ENCODE measurements at regions not wholly inside any gene's neighbourhood (a gene's known extent, or its start where the extent isn't known, plus 50 kb on each side); places are given as distances from the start of the nearest gene placed in this dataset.

DNA sequence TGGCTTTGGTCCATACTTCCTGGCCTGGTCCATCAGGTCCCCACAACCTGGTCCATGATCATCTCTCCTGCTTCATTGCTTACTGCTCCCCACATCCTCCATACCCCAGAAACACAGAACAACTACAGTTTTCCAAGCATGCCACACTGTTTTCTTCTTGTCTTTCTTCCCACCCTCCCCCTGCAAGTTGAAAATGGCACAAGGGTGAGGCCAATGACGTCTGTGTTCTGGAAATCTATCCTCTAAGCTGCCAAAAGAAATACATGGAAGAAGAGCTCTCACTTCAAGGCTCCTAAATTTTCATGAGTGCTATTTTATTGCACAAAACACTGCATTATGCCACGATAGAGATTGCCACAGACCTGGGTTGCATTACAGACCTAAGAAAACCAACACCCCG is 404.4 kb downstream of the VPS13C start:
- TF ChIP-seq CTCF (IDR thresholded peaks at IDR 0.05) = no peak
- intact Hi-C loops (cut with DNase I) = no loop called here
- Histone ChIP-seq H3K4me3 (no peak overlapping the region), H3K36me3 (no peaks in the 10 kb centered on the region), H3K4me1 (no peaks in the 10 kb centered on the region), H3K27ac (no peak overlapping the region), H3K9me3 (no peaks in the 10 kb centered on the region), H3K27me3 (no peaks in the 10 kb centered on the region)
- no peak for ATAC-seq
- no peak for DNase-seq

DNA sequence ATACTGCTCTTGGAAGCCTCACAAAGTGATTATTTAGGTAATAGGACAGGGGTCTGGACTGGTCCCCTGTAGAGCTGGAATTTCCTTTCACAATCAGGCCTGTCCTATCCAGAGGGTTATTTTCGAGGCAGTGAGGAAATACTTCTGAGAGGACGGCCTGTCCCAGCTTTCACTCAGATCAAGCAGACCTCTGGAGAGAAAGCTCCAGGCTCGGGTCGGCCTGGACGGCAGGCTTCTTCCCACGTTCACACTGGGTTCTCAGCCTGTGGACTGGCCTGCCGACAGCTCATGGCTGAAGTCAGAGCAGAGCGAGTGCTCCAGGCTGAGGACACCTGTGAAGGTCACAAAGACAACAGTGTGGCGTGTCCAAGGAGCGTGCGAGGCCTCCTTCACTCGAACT is 405.3 kb downstream of the VPS13C start:
- Histone ChIP-seq H3K27me3 (no peaks in the 10 kb centered on the region), H3K27ac (no peak overlapping the region), H3K9me3 (no peaks in the 10 kb centered on the region), H3K4me3 (no peak overlapping the region), H3K4me1 (no peaks in the 10 kb centered on the region), H3K36me3 (no peaks in the 10 kb centered on the region)
- ATAC-seq (peak; percentile 33), DNase-seq (peak in 1 of 4 donors; percentile 36)
- TF ChIP-seq CTCF (IDR thresholded peaks at IDR 0.05) = no peak
- intact Hi-C loops (cut with DNase I) = no loop called here

DNA sequence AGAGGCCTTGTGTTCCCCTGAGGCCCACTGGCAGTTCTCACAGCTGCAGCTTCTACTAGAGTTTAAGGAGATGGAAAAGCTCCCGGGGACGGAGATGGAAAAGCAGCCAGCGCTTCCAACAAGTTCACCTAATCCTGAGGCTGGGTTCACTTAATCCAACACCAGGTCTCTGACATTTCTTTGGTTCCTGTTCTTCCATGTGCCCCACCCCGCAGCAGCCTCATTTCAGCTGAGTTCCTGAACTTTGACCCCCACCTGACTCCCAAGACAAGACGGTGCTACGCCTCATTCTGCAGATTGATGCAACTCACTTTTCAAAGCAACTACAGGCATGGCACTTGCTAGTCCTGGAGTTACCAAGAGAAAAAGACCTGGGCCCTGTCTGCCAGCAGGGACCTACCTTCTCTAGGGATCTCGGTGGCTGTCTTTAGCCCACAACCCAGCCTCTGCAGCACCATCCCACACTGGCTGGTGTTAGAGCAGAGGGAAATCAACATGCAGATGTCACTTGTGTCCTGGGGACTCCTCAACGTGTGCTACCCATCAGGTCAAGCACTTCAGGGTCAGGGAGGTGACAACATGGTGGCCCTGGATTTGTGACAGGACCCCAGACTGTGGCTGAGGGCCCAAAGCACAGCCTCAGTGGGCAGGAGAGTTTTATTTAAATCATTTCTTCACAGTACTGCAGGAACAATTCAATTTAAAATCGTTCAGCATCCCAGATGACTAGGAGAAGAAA is 406.1 kb downstream of the VPS13C start:
- DNase-seq (no peak), ATAC-seq (no peak)
- no peaks in the 10 kb centered on the region for H3K9me3 ChIP-seq
- H3K27ac ChIP-seq = no peak overlapping the region
- no peaks in the 10 kb centered on the region for H3K27me3 ChIP-seq
- no peaks in the 10 kb centered on the region for H3K4me1 ChIP-seq
- no peak overlapping the region for H3K4me3 ChIP-seq
- H3K36me3 ChIP-seq = no peaks in the 10 kb centered on the region
- intact Hi-C loops (cut with DNase I) = no loop called here
- TF ChIP-seq CTCF (IDR thresholded peaks at IDR 0.05) = no peak

DNA sequence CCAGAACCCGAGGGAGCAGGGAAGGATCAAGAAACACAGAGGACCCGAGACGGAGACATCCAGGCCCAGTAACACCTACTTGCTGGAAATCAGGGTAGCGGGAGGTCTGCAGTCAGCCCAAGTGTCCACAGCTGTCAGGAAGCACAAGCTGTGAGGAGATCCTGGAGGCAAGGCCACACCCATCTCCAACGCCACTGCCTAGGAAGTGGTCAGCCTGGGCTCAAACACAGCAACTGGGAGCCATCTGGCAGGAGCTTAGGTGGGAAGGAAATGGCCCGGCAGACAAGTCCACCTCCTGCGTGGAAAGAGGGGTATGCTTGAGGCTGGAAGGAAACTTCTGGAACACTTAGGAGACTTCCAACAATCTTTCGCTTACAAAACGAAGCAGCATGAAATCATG is 407.1 kb downstream of the VPS13C start:
- no peak overlapping the region for H3K4me3 ChIP-seq
- TF ChIP-seq CTCF (IDR thresholded peaks at IDR 0.05) = no peak
- intact Hi-C loops (cut with DNase I) = no loop called here
- H3K4me1 ChIP-seq = no peaks in the 10 kb centered on the region
- no peaks in the 10 kb centered on the region for H3K36me3 ChIP-seq
- no peaks in the 10 kb centered on the region for H3K9me3 ChIP-seq
- H3K27me3 ChIP-seq = no peaks in the 10 kb centered on the region
- H3K27ac ChIP-seq = no peak overlapping the region
- ATAC-seq (peak; percentile 43), DNase-seq (peak in 1 of 4 donors; percentile 44)

GRCh38 chr15:61651267-61651666 is 409.0 kb downstream of the VPS13C start:
- no peak for ATAC-seq

More at GRCh38 chr15:61651267-61651666, 409.0 kb downstream of the VPS13C start:
- H3K4me1 ChIP-seq = no peaks in the 10 kb centered on the region
- no peak overlapping the region for H3K4me3 ChIP-seq
- H3K36me3 ChIP-seq = no peaks in the 10 kb centered on the region
- no peak for TF ChIP-seq CTCF (IDR thresholded peaks at IDR 0.05)
- H3K27ac ChIP-seq = no peak overlapping the region
- intact Hi-C loops (cut with DNase I) = no loop called here
- peak in 1 of 4 donors; percentile 16 for DNase-seq
- no peaks in the 10 kb centered on the region for H3K27me3 ChIP-seq
- no peaks in the 10 kb centered on the region for H3K9me3 ChIP-seq

Data from left lung (tissue), 4 donors.